ENCODE measurements at regions not wholly inside any gene's neighbourhood (a gene's known extent, or its start where the extent isn't known, plus 50 kb on each side); places are given as distances from the start of the nearest gene placed in this dataset.

GRCh38 chr2:198488964-198489363 lies 684.6 kb downstream of the PLCL1 start:
- no peak for DNase-seq

GRCh38 chr2:198483051-198483450 lies 678.7 kb downstream of the PLCL1 start:
- DNase-seq: no peak

GRCh38 chr2:198479065-198479464 lies 674.7 kb downstream of the PLCL1 start:
- no peak for DNase-seq

- DNase-seq: no peak
Observed at GRCh38 chr2:198478361-198478760, 674.0 kb downstream of the PLCL1 start.

GRCh38 chr2:198476007-198476406 lies 671.6 kb downstream of the PLCL1 start:
- DNase-seq: no peak

GRCh38 chr2:198471291-198471690 lies 666.9 kb downstream of the PLCL1 start:
- DNase-seq: no peak

- no peak for DNase-seq
Observed at GRCh38 chr2:198468136-198468535, 663.7 kb downstream of the PLCL1 start.

- no peak for DNase-seq
Observed at GRCh38 chr2:198465970-198466369, 661.6 kb downstream of the PLCL1 start.

GRCh38 chr2:198456418-198456817 lies 652.0 kb downstream of the PLCL1 start:
- DNase-seq: no peak

- no peak for DNase-seq
Observed at GRCh38 chr2:198453866-198454265, 649.5 kb downstream of the PLCL1 start.

- DNase-seq: no peak
Observed at GRCh38 chr2:198452327-198452726, 647.9 kb downstream of the PLCL1 start.

- no peak for DNase-seq
Observed at GRCh38 chr2:198448789-198449188, 644.4 kb downstream of the PLCL1 start.

- no peak for DNase-seq
Observed at GRCh38 chr2:198444800-198445287, 640.5 kb downstream of the PLCL1 start.

GRCh38 chr2:198441901-198442300 lies 637.5 kb downstream of the PLCL1 start:
- DNase-seq: no peak

GRCh38 chr2:198441246-198441645 lies 636.9 kb downstream of the PLCL1 start:
- DNase-seq: no peak

GRCh38 chr2:198440833-198441232 lies 636.4 kb downstream of the PLCL1 start:
- no peak for DNase-seq

- DNase-seq: no peak
Observed at GRCh38 chr2:198438331-198438730, 633.9 kb downstream of the PLCL1 start.

GRCh38 chr2:198424112-198424511 lies 619.7 kb downstream of the PLCL1 start:
- DNase-seq: no peak

GRCh38 chr2:198417836-198418235 lies 613.4 kb downstream of the PLCL1 start:
- no peak for DNase-seq

- no peak for DNase-seq
Observed at GRCh38 chr2:198414976-198415375, 610.6 kb downstream of the PLCL1 start.

GRCh38 chr2:198411936-198412335 lies 607.5 kb downstream of the PLCL1 start:
- DNase-seq: no peak

GRCh38 chr2:198408171-198408570 lies 603.8 kb downstream of the PLCL1 start:
- no peak for DNase-seq

GRCh38 chr2:198405311-198405710 lies 600.9 kb downstream of the PLCL1 start:
- DNase-seq: no peak

GRCh38 chr2:198401644-198402043 lies 597.3 kb downstream of the PLCL1 start:
- DNase-seq: no peak

GRCh38 chr2:198400999-198401398 lies 596.6 kb downstream of the PLCL1 start:
- no peak for DNase-seq

- DNase-seq: no peak
Observed at GRCh38 chr2:198394208-198394607, 589.8 kb downstream of the PLCL1 start.
